NCI-H2081 (cell line): ENCODE measurements at regions not wholly inside any gene's neighbourhood (a gene's known extent, or its start where the extent isn't known, plus 50 kb on each side); places are given as distances from the start of the nearest gene placed in this dataset.
"Not testable (repeated sequence)": the region's sequence is repeated elsewhere in the genome, so short reads cannot be mapped to it uniquely, and the experiment has no call there.

Experiments used
- DNase-seq, 2 experiments: peaks; one replicate each; lab custom pipeline; 2025; lab: John Stamatoyannopoulos, UW

GRCh38 chr2:3115301-3116042 lies 262.1 kb downstream of the EIPR1 start:
- DNase-seq = no peak

DNA sequence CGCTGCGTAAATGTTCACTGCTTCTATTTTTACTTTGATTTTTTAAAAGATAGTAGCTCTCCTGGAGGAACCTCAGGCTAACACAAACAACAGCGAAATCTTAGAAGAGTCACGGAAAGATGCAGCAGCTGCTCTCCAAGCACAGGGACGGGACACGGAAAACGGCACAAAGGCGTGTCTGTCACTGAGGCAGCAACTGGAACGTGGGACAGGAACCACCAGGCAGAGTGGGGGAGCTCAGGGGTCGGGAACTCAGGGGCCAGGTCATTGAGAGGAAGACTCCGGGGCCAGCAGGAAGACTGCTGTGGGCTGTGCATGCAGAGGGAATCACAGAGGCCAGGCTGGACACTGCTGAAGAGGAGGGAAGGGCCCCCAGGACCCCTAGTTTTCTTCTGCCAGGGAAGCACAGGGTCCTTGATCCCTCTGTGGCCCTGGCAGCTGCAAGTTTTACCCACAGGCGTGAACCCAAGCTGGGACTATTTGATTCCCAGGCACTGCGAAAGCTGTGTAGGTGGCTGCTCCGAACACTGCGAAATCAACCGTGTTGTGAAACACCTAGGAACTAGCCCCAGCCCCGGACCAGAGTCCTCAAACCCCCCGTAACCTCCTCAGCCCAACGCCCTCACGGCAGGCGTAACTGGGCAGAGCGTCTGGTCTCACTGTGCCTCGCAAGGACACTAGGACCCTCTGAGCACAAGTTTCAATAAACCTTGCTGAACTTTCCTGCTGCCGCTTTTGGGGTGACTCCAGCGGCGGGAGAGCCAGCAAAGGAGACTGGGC lies 263.0 kb downstream of the EIPR1 start:
- no peak for DNase-seq

DNA sequence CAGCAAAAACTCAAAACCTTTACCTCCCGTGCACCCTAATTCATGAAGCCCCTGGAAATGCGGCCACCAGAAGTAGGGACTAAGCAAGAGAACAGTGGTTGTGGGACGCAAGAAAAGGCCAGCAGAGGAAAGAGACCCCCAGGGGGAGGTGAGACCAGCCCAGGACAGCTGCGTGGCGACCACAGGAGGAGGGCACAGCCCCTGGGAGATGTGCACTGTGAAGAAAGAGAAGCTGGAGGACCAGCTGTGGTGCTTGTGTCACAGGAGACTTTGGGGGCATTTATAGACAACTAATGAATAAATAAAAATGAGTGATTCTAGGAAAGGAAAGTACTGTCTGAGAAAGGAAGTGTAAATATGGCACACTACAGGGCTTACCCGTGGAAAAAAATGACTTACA lies 263.8 kb downstream of the EIPR1 start:
- DNase-seq = no peak

GRCh38 chr2:3113122-3113521 lies 264.5 kb downstream of the EIPR1 start:
- DNase-seq = no peak

GRCh38 chr2:3112553-3112952 lies 265.1 kb downstream of the EIPR1 start:
- DNase-seq = no peak

DNA sequence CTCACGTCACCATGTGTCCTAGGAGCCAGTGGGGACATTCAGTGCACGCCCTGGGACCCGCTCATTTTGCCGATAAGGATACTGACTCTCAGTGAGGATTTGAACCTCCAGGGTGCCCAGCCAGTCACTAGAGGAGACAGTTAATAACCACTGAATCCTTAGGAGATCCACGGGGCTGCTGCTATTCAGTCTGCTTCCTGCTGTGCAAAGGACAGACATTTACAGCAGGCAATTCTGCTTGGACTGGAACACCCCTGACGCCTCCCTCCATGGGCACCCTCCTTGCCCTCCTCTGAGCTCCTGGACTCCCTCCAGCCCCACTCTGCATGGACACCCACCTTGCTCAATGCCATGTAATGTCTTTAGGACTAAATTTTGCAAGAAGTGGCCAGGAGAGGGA lies 265.5 kb downstream of the EIPR1 start:
- no peak for DNase-seq

DNA sequence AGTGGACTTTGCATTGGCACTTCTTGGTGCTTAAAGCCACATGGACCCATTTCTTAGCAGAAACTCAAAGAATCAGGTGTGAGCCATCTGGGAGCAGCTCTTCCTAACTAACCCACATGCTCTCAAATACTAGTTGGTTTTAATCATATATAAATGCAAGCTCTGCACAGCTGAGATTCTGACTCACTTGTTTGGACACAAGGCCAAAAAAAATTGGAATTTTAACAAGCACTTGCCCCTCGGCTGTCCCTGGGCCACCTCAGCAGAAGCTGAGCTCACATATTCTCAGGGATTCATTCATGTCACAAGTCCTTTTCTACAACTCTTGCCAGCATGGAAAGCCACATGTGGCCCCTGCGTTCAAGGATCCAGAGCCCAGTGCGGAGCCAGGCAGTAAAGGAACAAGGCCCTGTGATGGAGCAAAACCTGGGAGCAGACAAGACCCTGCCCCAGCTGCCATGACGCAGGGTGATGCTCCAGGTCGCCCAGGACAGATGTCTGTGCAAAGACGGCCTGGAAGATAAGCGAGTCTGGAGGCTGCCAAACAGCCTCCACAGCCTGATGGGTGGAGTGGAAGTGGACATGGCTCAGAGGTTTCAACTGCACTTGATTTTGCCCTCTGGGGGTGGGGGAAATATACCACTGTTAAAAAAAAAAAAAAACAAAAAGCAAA lies 266.5 kb downstream of the EIPR1 start:
- DNase-seq = no peak

DNA sequence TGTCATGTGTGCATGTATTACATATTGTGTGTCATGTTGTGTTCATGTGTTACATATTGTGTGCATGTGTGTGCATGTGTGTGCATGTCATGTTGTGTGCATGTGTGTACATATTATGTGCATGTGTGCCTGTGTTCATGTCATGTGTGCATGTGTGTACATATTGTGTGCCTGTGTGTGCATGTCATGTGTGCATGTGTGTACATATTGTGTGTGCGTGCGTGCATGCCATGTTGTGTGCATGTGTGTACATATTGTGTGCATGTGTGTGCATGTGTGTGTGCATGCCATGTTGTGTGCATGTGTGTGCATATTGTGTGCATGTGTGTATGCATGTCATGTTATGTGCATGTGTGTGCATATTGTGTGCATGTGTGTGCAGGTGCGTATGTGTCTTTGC lies 267.1 kb downstream of the EIPR1 start:
- no peak for DNase-seq

GRCh38 chr2:3108710-3109702 lies 268.6 kb downstream of the EIPR1 start:
- DNase-seq = no peak

GRCh38 chr2:3108105-3108504 lies 269.5 kb downstream of the EIPR1 start:
- no peak for DNase-seq

GRCh38 chr2:3107567-3107966 lies 270.1 kb downstream of the EIPR1 start:
- DNase-seq = no peak

GRCh38 chr2:3105814-3106569 lies 271.6 kb downstream of the EIPR1 start:
- no peak for DNase-seq

- not testable (repeated sequence) for DNase-seq
Observed at GRCh38 chr2:3104958-3105813, 272.4 kb downstream of the EIPR1 start.

DNA sequence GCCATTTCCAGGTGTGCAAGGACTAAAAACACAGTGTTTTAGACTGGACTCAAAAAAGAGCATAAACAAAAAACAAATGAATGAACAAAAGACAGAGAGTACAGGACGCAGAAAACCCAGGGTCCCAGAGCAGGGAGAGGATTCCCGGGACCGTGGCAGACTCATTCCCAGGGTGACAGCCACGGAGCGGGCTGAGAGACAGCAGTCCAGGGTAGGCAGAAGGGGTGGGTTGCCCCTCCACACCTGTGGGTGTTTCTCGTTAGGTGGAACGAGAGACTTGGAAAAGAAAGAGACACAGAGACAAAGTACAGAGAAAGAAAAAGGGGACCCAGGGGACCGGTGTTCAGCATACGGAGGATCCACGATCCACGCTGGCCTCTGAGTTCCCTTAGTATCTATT lies 273.4 kb downstream of the EIPR1 start:
- no peak for DNase-seq

DNA sequence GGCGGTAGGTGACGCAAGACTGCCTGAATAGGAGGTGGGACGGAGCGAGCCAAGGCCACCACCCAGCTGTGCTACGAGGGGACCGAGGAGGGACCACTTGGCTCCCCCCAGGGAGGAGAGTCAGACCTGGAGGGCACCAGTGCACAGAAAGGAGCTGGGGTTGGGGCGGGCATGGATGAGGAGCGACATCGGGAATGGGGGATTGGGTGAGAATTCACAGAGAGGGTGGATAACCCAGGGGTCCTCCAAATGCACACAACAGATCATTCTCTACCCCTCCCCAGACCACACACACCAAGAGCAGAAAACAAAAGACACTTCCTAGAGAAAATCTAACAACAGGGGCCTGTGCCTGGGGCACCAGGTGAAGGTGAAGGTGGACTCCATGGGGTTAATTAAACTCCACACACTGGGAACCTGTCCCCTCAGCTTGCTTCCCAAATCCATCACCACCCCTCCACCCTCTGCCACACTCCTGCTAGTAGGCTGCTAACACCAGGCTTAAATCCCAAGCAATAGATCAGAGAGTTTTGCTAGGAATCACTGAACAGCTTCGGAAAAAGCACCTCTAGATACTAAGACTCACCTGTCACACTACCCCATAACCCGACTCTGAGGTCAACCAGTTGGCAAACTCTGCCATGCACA lies 274.6 kb downstream of the EIPR1 start:
- peak in 1 of 2 experiments; percentile 19 for DNase-seq

GRCh38 chr2:3102081-3102921 lies 275.3 kb downstream of the EIPR1 start:
- DNase-seq = no peak

GRCh38 chr2:3101016-3101942 lies 276.3 kb downstream of the EIPR1 start:
- no peak for DNase-seq
